ENCODE measurements at regions not wholly inside any gene's neighbourhood (a gene's known extent, or its start where the extent isn't known, plus 50 kb on each side); places are given as distances from the start of the nearest gene placed in this dataset.

- Histone ChIP-seq H3K27me3 (ENCODE audit: insufficient read depth, low read length) (no peaks in the 10 kb centered on the region), H3K4me1 (ENCODE audit: insufficient read depth, low read length) (no peaks in the 10 kb centered on the region), H3K79me2 (ENCODE audit: insufficient read depth, low read length) (no peaks in the 10 kb centered on the region), H2AFZ (ENCODE audit: low read length) (no peak overlapping the region), H3K4me2 (ENCODE audit: insufficient read depth, low read length) (no peak overlapping the region), H3K36me3 (ENCODE audit: insufficient read depth, low read length) (no peaks in the 10 kb centered on the region), H3K27ac (ENCODE audit: low read depth, low read length) (no peak overlapping the region), H3K4me3 (ENCODE audit: insufficient read depth, low read length) (no peak overlapping the region), H3K9me3 (ENCODE audit: low read depth, low read length) (no peaks in the 10 kb centered on the region), H4K20me1 (ENCODE audit: insufficient read depth, low read length) (no peaks in the 10 kb centered on the region)
- no peak for DNase-seq (ENCODE audit: insufficient read length, low spot score, missing footprints)
- no peak for TF ChIP-seq CTCF (IDR thresholded peaks at IDR 0.05; ENCODE audit: extremely low read depth, low read depth, low read length)
These were observed 546.5 kb downstream of the KLHL13 start for GRCh38 chrX:117570160-117570559.

DNA sequence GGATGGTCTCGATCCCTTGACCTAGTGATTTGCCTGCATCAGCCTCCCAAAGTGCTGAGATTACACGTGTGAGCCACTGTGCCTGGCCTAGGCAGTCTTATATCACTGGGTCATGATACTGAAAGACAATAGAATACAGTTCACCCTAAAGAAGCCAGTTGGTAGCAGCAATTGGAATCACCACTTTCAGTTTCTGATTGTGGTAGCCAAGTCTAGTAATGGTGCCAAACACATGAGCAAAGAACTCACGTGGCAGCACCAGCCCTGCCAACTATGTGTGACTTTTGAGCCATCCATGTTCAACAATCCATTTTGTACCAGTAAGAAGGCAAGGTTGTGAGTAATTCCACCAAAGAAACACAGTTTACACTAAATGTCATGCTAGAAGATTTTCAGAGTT is 548.4 kb downstream of the KLHL13 start:
- no peaks in the 10 kb centered on the region for H3K27me3 ChIP-seq (ENCODE audit: insufficient read depth, low read length)
- H3K4me2 ChIP-seq (ENCODE audit: insufficient read depth, low read length), result no peak overlapping the region
- no peaks in the 10 kb centered on the region for H3K36me3 ChIP-seq (ENCODE audit: insufficient read depth, low read length)
- H3K4me3 ChIP-seq (ENCODE audit: insufficient read depth, low read length), result no peak overlapping the region
- H3K9me3 ChIP-seq (ENCODE audit: low read depth, low read length), result no peaks in the 10 kb centered on the region
- DNase-seq (ENCODE audit: insufficient read length, low spot score, missing footprints), result no peak
- no peaks in the 10 kb centered on the region for H3K4me1 ChIP-seq (ENCODE audit: insufficient read depth, low read length)
- no peaks in the 10 kb centered on the region for H4K20me1 ChIP-seq (ENCODE audit: insufficient read depth, low read length)
- no peak for TF ChIP-seq CTCF (IDR thresholded peaks at IDR 0.05; ENCODE audit: extremely low read depth, low read depth, low read length)
- H2AFZ ChIP-seq (ENCODE audit: low read length), result no peak overlapping the region
- H3K79me2 ChIP-seq (ENCODE audit: insufficient read depth, low read length), result no peaks in the 10 kb centered on the region
- no peak overlapping the region for H3K27ac ChIP-seq (ENCODE audit: low read depth, low read length)

GRCh38 chrX:117543885-117544284 is 572.7 kb downstream of the KLHL13 start:
- no peak overlapping the region for H3K4me2 ChIP-seq (ENCODE audit: insufficient read depth, low read length)
- H3K9me3 ChIP-seq (ENCODE audit: low read depth, low read length), result no peaks in the 10 kb centered on the region
- H3K79me2 ChIP-seq (ENCODE audit: insufficient read depth, low read length), result no peaks in the 10 kb centered on the region
- H3K4me1 ChIP-seq (ENCODE audit: insufficient read depth, low read length), result no peaks in the 10 kb centered on the region
- DNase-seq (ENCODE audit: insufficient read length, low spot score, missing footprints), result no peak
- no peak overlapping the region for H3K4me3 ChIP-seq (ENCODE audit: insufficient read depth, low read length)
- no peaks in the 10 kb centered on the region for H4K20me1 ChIP-seq (ENCODE audit: insufficient read depth, low read length)
- TF ChIP-seq CTCF (IDR thresholded peaks at IDR 0.05; ENCODE audit: extremely low read depth, low read depth, low read length), result no peak
- H3K27ac ChIP-seq (ENCODE audit: low read depth, low read length), result no peak overlapping the region
- H2AFZ ChIP-seq (ENCODE audit: low read length), result no peak overlapping the region
- no peaks in the 10 kb centered on the region for H3K36me3 ChIP-seq (ENCODE audit: insufficient read depth, low read length)
- no peaks in the 10 kb centered on the region for H3K27me3 ChIP-seq (ENCODE audit: insufficient read depth, low read length)

GRCh38 chrX:117539090-117539418 is 577.6 kb downstream of the KLHL13 start:
- no peak for DNase-seq (ENCODE audit: insufficient read length, low spot score, missing footprints)
- H3K27me3 ChIP-seq (ENCODE audit: insufficient read depth, low read length), result no peaks in the 10 kb centered on the region
- H4K20me1 ChIP-seq (ENCODE audit: insufficient read depth, low read length), result no peaks in the 10 kb centered on the region
- TF ChIP-seq CTCF (IDR thresholded peaks at IDR 0.05; ENCODE audit: extremely low read depth, low read depth, low read length), result no peak
- no peak overlapping the region for H3K4me2 ChIP-seq (ENCODE audit: insufficient read depth, low read length)
- H3K27ac ChIP-seq (ENCODE audit: low read depth, low read length), result no peak overlapping the region
- no peak overlapping the region for H3K4me3 ChIP-seq (ENCODE audit: insufficient read depth, low read length)
- H3K9me3 ChIP-seq (ENCODE audit: low read depth, low read length), result no peaks in the 10 kb centered on the region
- H3K36me3 ChIP-seq (ENCODE audit: insufficient read depth, low read length), result no peaks in the 10 kb centered on the region
- no peak overlapping the region for H2AFZ ChIP-seq (ENCODE audit: low read length)
- H3K79me2 ChIP-seq (ENCODE audit: insufficient read depth, low read length), result no peaks in the 10 kb centered on the region
- no peaks in the 10 kb centered on the region for H3K4me1 ChIP-seq (ENCODE audit: insufficient read depth, low read length)

All from osteoblast (primary cell).